ENCODE measurements at regions not wholly inside any gene's neighbourhood (a gene's known extent, or its start where the extent isn't known, plus 50 kb on each side); places are given as distances from the start of the nearest gene placed in this dataset.

- Histone ChIP-seq H3K9ac (ENCODE audit: low read length) (no peak overlapping the region), H3K36me3 (ENCODE audit: insufficient read depth, low read length) (no peaks in the 10 kb centered on the region), H3K27ac (ENCODE audit: low read depth, low read length) (no peak overlapping the region), H3K4me1 (ENCODE audit: insufficient read depth, low read length) (no peaks in the 10 kb centered on the region), H3K27me3 (ENCODE audit: insufficient read depth, low read length) (no peaks in the 10 kb centered on the region), H4K20me1 (ENCODE audit: insufficient read depth, low read length) (no peaks in the 10 kb centered on the region), H3K9me3 (ENCODE audit: insufficient read depth, low read depth, low read length) (no peaks in the 10 kb centered on the region), H3K4me2 (ENCODE audit: low read length) (no peak overlapping the region), H3K79me2 (ENCODE audit: insufficient read depth, low read length) (no peaks in the 10 kb centered on the region), H3K4me3 (ENCODE audit: insufficient read depth, low read depth, low read length) (no peak overlapping the region), H2AFZ (ENCODE audit: low read depth, low read length) (no peak overlapping the region)
- Mint-ChIP-seq H3K27me3 (ENCODE audit: low read depth, unreplicated experiment) (no peaks in the 10 kb centered on the region), H3K36me3 (ENCODE audit: low read depth, unreplicated experiment) (no peaks in the 10 kb centered on the region), H3K4me3 (ENCODE audit: unreplicated experiment) (no peak overlapping the region), H3K27ac (ENCODE audit: unreplicated experiment) (no peak overlapping the region), H3K9me3 (ENCODE audit: unreplicated experiment) (no peaks in the 10 kb centered on the region), H3K4me1 (ENCODE audit: low read depth, unreplicated experiment) (no peaks in the 10 kb centered on the region)
- no peak for TF ChIP-seq EZH2 (IDR thresholded peaks at IDR 0.05; ENCODE audit: insufficient read depth, low read length)
- no peak for TF ChIP-seq CTCF (IDR thresholded peaks at IDR 0.05; ENCODE audit: insufficient read depth, low read depth, low read length)
- FAIRE-seq (no peak), DNase-seq (ENCODE audit: low read depth) (no peak)
Measured at GRCh38 chr3:118435851-118436350, 598.7 kb downstream of the IGSF11 start.

GRCh38 chr3:118436697-118437262, 597.9 kb downstream of the IGSF11 start:
- H3K9me3 ChIP-seq (ENCODE audit: insufficient read depth, low read depth, low read length) = no peaks in the 10 kb centered on the region
- H4K20me1 ChIP-seq (ENCODE audit: insufficient read depth, low read length) = no peaks in the 10 kb centered on the region
- no peak overlapping the region for H2AFZ ChIP-seq (ENCODE audit: low read depth, low read length)
- H3K36me3 ChIP-seq (ENCODE audit: insufficient read depth, low read length) = no peaks in the 10 kb centered on the region
- no peaks in the 10 kb centered on the region for H3K79me2 ChIP-seq (ENCODE audit: insufficient read depth, low read length)
- H3K9ac ChIP-seq (ENCODE audit: low read length) = no peak overlapping the region
- no peaks in the 10 kb centered on the region for H3K9me3 Mint-ChIP-seq (ENCODE audit: unreplicated experiment)
- FAIRE-seq = no peak
- H3K36me3 Mint-ChIP-seq (ENCODE audit: low read depth, unreplicated experiment) = no peaks in the 10 kb centered on the region
- DNase-seq (ENCODE audit: low read depth) = no peak
- no peak overlapping the region for H3K27ac ChIP-seq (ENCODE audit: low read depth, low read length)
- no peaks in the 10 kb centered on the region for H3K27me3 Mint-ChIP-seq (ENCODE audit: low read depth, unreplicated experiment)
- H3K4me3 Mint-ChIP-seq (ENCODE audit: unreplicated experiment) = no peak overlapping the region
- H3K4me2 ChIP-seq (ENCODE audit: low read length) = no peak overlapping the region
- no peak for TF ChIP-seq EZH2 (IDR thresholded peaks at IDR 0.05; ENCODE audit: insufficient read depth, low read length)
- TF ChIP-seq CTCF (IDR thresholded peaks at IDR 0.05; ENCODE audit: insufficient read depth, low read depth, low read length) = no peak
- no peak overlapping the region for H3K27ac Mint-ChIP-seq (ENCODE audit: unreplicated experiment)
- H3K27me3 ChIP-seq (ENCODE audit: insufficient read depth, low read length) = no peaks in the 10 kb centered on the region
- H3K4me3 ChIP-seq (ENCODE audit: insufficient read depth, low read depth, low read length) = no peak overlapping the region
- no peaks in the 10 kb centered on the region for H3K4me1 Mint-ChIP-seq (ENCODE audit: low read depth, unreplicated experiment)
- H3K4me1 ChIP-seq (ENCODE audit: insufficient read depth, low read length) = no peaks in the 10 kb centered on the region

- TF ChIP-seq CTCF (IDR thresholded peaks at IDR 0.05; ENCODE audit: insufficient read depth, low read depth, low read length) = no peak
- no peak for TF ChIP-seq EZH2 (IDR thresholded peaks at IDR 0.05; ENCODE audit: insufficient read depth, low read length)
- no peaks in the 10 kb centered on the region for H3K27me3 Mint-ChIP-seq (ENCODE audit: low read depth, unreplicated experiment)
- H3K79me2 ChIP-seq (ENCODE audit: insufficient read depth, low read length) = no peaks in the 10 kb centered on the region
- no peaks in the 10 kb centered on the region for H4K20me1 ChIP-seq (ENCODE audit: insufficient read depth, low read length)
- H3K9me3 Mint-ChIP-seq (ENCODE audit: unreplicated experiment) = no peaks in the 10 kb centered on the region
- no peaks in the 10 kb centered on the region for H3K27me3 ChIP-seq (ENCODE audit: insufficient read depth, low read length)
- no peaks in the 10 kb centered on the region for H3K36me3 ChIP-seq (ENCODE audit: insufficient read depth, low read length)
- no peak overlapping the region for H3K27ac ChIP-seq (ENCODE audit: low read depth, low read length)
- FAIRE-seq = no peak
- H3K9ac ChIP-seq (ENCODE audit: low read length) = no peak overlapping the region
- no peaks in the 10 kb centered on the region for H3K4me1 ChIP-seq (ENCODE audit: insufficient read depth, low read length)
- H3K27ac Mint-ChIP-seq (ENCODE audit: unreplicated experiment) = no peak overlapping the region
- no peak for DNase-seq (ENCODE audit: low read depth)
- H3K9me3 ChIP-seq (ENCODE audit: insufficient read depth, low read depth, low read length) = peaks cover 6% of the 10 kb centered on the region
- no peak overlapping the region for H3K4me3 Mint-ChIP-seq (ENCODE audit: unreplicated experiment)
- H3K36me3 Mint-ChIP-seq (ENCODE audit: low read depth, unreplicated experiment) = no peaks in the 10 kb centered on the region
- H2AFZ ChIP-seq (ENCODE audit: low read depth, low read length) = no peak overlapping the region
- H3K4me2 ChIP-seq (ENCODE audit: low read length) = no peak overlapping the region
- no peak overlapping the region for H3K4me3 ChIP-seq (ENCODE audit: insufficient read depth, low read depth, low read length)
- H3K4me1 Mint-ChIP-seq (ENCODE audit: low read depth, unreplicated experiment) = no peaks in the 10 kb centered on the region
Measured at GRCh38 chr3:118445036-118445435, 589.6 kb downstream of the IGSF11 start.

Data from astrocyte (in vitro differentiated cells and primary cell).